ENCODE measurements at regions not wholly inside any gene's neighbourhood (a gene's known extent, or its start where the extent isn't known, plus 50 kb on each side); places are given as distances from the start of the nearest gene placed in this dataset.
"Not testable (repeated sequence)": the region's sequence is repeated elsewhere in the genome, so short reads cannot be mapped to it uniquely, and the experiment has no call there.

DNA sequence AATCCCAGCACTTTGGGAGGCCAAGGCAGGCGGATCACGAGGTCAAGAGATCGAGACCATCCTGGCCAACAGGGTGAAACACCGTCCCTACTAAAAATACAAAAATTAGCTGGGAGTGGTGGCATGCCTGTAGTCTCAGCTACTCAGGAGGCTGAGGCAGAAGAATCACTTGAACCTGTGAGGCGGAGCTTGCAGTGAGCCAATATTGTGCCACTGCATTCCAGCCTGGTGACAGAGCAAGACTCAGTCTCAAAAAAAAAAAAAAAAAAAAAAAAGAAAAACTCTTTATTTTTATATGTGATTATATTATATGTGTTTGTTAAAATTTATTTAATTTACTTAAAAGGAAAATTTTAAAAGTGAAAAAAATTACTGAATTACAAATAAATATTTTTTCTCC lies 56.8 kb upstream of the RC3H1 start:
- TF ChIP-seq, protein P1, sequence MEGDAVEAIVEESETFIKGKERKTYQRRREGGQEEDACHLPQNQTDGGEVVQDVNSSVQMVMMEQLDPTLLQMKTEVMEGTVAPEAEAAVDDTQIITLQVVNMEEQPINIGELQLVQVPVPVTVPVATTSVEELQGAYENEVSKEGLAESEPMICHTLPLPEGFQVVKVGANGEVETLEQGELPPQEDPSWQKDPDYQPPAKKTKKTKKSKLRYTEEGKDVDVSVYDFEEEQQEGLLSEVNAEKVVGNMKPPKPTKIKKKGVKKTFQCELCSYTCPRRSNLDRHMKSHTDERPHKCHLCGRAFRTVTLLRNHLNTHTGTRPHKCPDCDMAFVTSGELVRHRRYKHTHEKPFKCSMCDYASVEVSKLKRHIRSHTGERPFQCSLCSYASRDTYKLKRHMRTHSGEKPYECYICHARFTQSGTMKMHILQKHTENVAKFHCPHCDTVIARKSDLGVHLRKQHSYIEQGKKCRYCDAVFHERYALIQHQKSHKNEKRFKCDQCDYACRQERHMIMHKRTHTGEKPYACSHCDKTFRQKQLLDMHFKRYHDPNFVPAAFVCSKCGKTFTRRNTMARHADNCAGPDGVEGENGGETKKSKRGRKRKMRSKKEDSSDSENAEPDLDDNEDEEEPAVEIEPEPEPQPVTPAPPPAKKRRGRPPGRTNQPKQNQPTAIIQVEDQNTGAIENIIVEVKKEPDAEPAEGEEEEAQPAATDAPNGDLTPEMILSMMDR (IDR thresholded peaks at IDR 0.05): not testable (repeated sequence)
- not testable (repeated sequence) for TF ChIP-seq POLR2A (IDR thresholded peaks at IDR 0.05)

All from body of pancreas (tissue), 4 donors.